IMR-90 (cell line): ENCODE measurements at regions not wholly inside any gene's neighbourhood (a gene's known extent, or its start where the extent isn't known, plus 50 kb on each side); places are given as distances from the start of the nearest gene placed in this dataset.

Source experiments
- ATAC-seq: fragments of 200-7000 bp; cut with Tn5 transposase; 2 replicates; pipeline ENCODE4 v1.9.1; 2020; ENCODE audit warnings: low read depth, mild to moderate bottlenecking, moderate library complexity
- BruUV-seq: library from RNA; stranded (reverse); fragments of 400-500 nt; replicated peaks from 2 replicates; lab custom pipeline; 2021; lab: Mats Ljungman, UMichigan
- CTCF ChIA-PET: fragments of 300-600 bp; formaldehyde crosslinking; extraction: SDS; loops from one replicate; lab custom pipeline; 2021; ENCODE audit warnings: antibody characterized with exemption; lab: Yijun Ruan, JAX
- POLR2A ChIA-PET: fragments of 300-600 bp; sonication (Branson Sonifier 250); formaldehyde crosslinking; loops from one replicate; lab custom pipeline; 2022; ENCODE audit warnings: antibody characterized with exemption; ENCODE audit not compliant: unreplicated experiment; lab: Charles Lee
- DNase-seq: peaks from one replicate; pipeline ENCODE4 v3.0.0; 2013
- H2AFZ ChIP-seq: replicated peaks from 2 replicates; pipeline ENCODE3; 2013; ENCODE audit warnings: low read length, mild to moderate bottlenecking; ENCODE audit not compliant: poor library complexity
- H2AK5ac ChIP-seq: 2 replicates; pipeline ENCODE4 v1.6.1; 2013; ENCODE audit warnings: low read depth, low read length, inconsistent platforms
- H2AK9ac ChIP-seq: replicated peaks from 2 replicates; pipeline ENCODE3; 2013; ENCODE audit warnings: mild to moderate bottlenecking, low read depth, low read length, moderate library complexity; ENCODE audit not compliant: poor library complexity
- H2BK120ac ChIP-seq: 2 replicates; pipeline ENCODE4 v1.6.1; 2013; ENCODE audit warnings: low read depth, low read length, inconsistent platforms
- H2BK15ac ChIP-seq: 3 replicates; pipeline ENCODE4 v1.6.1; 2013; ENCODE audit warnings: low read depth, low read length, inconsistent platforms
- H2BK20ac ChIP-seq: 2 replicates; pipeline ENCODE4 v1.6.1; 2013; ENCODE audit warnings: low read depth, mild to moderate bottlenecking, inconsistent platforms, low read length, moderate library complexity
- H2BK5ac ChIP-seq: 2 replicates; pipeline ENCODE4 v1.6.1; 2013; ENCODE audit warnings: mild to moderate bottlenecking, low read depth, low read length, inconsistent platforms; ENCODE audit not compliant: poor library complexity, severe bottlenecking
- H3K14ac ChIP-seq: replicated peaks from 2 replicates; pipeline ENCODE4 v1.6.1; 2013; ENCODE audit warnings: low read depth, low read length, inconsistent platforms
- H3K18ac ChIP-seq: 2 replicates; pipeline ENCODE4 v1.6.1; 2013; ENCODE audit warnings: low read depth, low read length, control low read depth
- H3K23ac ChIP-seq: 2 replicates; pipeline ENCODE4 v1.6.1; 2013; ENCODE audit warnings: low read depth, low read length, inconsistent platforms
- H3K27ac ChIP-seq: 2 replicates; pipeline ENCODE4 v1.5.1; 2013; ENCODE audit warnings: mild to moderate bottlenecking, control low read depth, low read length; ENCODE audit not compliant: insufficient read depth
- H3K27me3 ChIP-seq: 2 replicates; pipeline ENCODE4 v1.6.1; 2013; ENCODE audit warnings: low read length; ENCODE audit not compliant: control insufficient read depth, insufficient read depth
- H3K36me3 ChIP-seq: 2 replicates; pipeline ENCODE4 v1.6.1; 2013; ENCODE audit warnings: low read length, mixed read lengths; ENCODE audit not compliant: control insufficient read depth, insufficient read depth
- H3K4ac ChIP-seq: 2 replicates; pipeline ENCODE4 v1.6.1; 2013; ENCODE audit warnings: low read depth, low read length, inconsistent platforms
- H3K4me1 ChIP-seq: 2 replicates; pipeline ENCODE4 v1.6.1; 2013; ENCODE audit warnings: low read length, mixed read lengths; ENCODE audit not compliant: control insufficient read depth, insufficient read depth
- H3K4me2 ChIP-seq: 2 replicates; pipeline ENCODE4 v1.6.1; 2013; ENCODE audit warnings: low read depth, mild to moderate bottlenecking, control low read depth, low read length, moderate library complexity
- H3K4me3 ChIP-seq: 2 replicates; pipeline ENCODE4 v1.5.1; 2013; ENCODE audit warnings: low read depth, mild to moderate bottlenecking, control low read depth, low read length, moderate library complexity; ENCODE audit not compliant: insufficient read depth
- H3K56ac ChIP-seq: 2 replicates; pipeline ENCODE4 v1.6.1; 2013; ENCODE audit warnings: low read length, inconsistent platforms; ENCODE audit not compliant: insufficient read depth; ENCODE audit errors: extremely low read depth
- H3K79me1 ChIP-seq, 2 experiments: 2 replicates each; pipeline ENCODE4 v1.6.1; 2013; ENCODE audit warnings: low read length in 2 of 2, inconsistent platforms in 1 of 2, low read depth in 1 of 2
- H3K9ac ChIP-seq: 2 replicates; pipeline ENCODE4 v1.6.1; 2013; ENCODE audit warnings: low read depth, low read length, control low read depth
- H3K9me1 ChIP-seq: 2 replicates; pipeline ENCODE4 v1.6.1; 2013; ENCODE audit warnings: low read length, inconsistent platforms; ENCODE audit not compliant: insufficient read depth
- H3K9me3 ChIP-seq: 2 replicates; pipeline ENCODE4 v1.6.1; 2013; ENCODE audit warnings: low read length; ENCODE audit not compliant: control insufficient read depth, insufficient read depth
- H4K20me1 ChIP-seq: 2 replicates; pipeline ENCODE4 v1.6.1; 2013; ENCODE audit warnings: low read length, inconsistent platforms; ENCODE audit not compliant: insufficient read depth
- H4K5ac ChIP-seq: 2 replicates; pipeline ENCODE4 v1.6.1; 2013; ENCODE audit warnings: mild to moderate bottlenecking, low read depth, low read length, control low read depth
- H4K8ac ChIP-seq, 2 experiments: 2 replicates each; pipeline ENCODE4 v1.6.1; 2013; ENCODE audit warnings: low read depth in 2 of 2, low read length in 2 of 2, control low read depth in 1 of 2, inconsistent platforms in 1 of 2
- H4K91ac ChIP-seq: 2 replicates; pipeline ENCODE4 v1.6.1; 2013; ENCODE audit warnings: low read depth, low read length, inconsistent platforms; ENCODE audit not compliant: insufficient read depth
- FOS ChIP-seq: fragments of 150-350 bp; IDR thresholded peaks from 2 replicates; pipeline ENCODE4 v1.6.1; 2016; ENCODE audit warnings: low read depth, low read length
- RFX5 ChIP-seq: IDR thresholded peaks from 2 replicates; pipeline ENCODE4 v1.8.0; 2012; ENCODE audit warnings: low read depth, mild to moderate bottlenecking, low read length, moderate library complexity
- WGBS, 2 experiments: methylation state at CpG; one replicate each; pipeline versions ENCODE4 v1.1.5 to v1.1.7; 2013; ENCODE audit warnings: missing lambda C conversion rate in 2 of 2; ENCODE audit not compliant: insufficient read length in 1 of 2; ENCODE audit errors: extremely low coverage in 2 of 2; 5-methylcytosine and 5-hydroxymethylcytosine counted together
- dilution Hi-C: fragments of 300-500 bp; cut with HindIII; formaldehyde crosslinking; loops from one replicate; pipeline ENCODE4 v1.14.3; 2018; ENCODE audit warnings: low sequenced_read_pairs; ENCODE audit not compliant: unreplicated experiment
- in situ Hi-C: fragments of 300-500 bp; cut with MboI; formaldehyde crosslinking; loops from 3 replicates; pipeline ENCODE4 v1.14.3; 2019; ENCODE audit warnings: low sequenced_read_pairs, inconsistent platforms, mixed read lengths
- intact Hi-C: fragments of 100-400 bp; cut with micrococcal nuclease; formaldehyde crosslinking; loops from 2 replicates; pipeline ENCODE4 v1.10.0; 2022

DNA sequence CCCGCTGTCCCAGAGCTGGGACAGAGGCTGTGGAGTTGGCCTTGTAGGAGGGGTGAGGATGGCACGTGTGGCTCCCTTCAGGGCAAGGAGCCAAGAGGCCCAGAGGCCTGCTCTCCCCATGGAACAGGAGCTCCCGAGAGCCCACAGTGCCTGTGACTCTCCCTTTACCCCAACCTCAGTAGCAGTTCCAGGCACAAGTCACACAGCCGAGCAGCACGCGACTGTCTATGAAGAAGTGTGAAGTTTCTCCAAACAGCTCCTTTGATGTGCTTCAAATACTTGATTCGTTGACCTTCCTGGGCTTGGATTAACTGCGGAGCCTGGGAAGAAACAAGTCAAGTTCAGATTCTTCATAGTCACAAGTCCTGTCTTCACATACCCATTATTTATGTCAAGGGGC, 208.7 kb downstream of the IRX2 start:
- H3K14ac ChIP-seq, result no peak overlapping the region
- intact Hi-C loops (no loop called here), dilution Hi-C loops (no loop called here), in situ Hi-C loops (no loop called here)
- no peak overlapping the region for H3K23ac ChIP-seq
- no peaks in the 10 kb centered on the region for H4K20me1 ChIP-seq
- DNase-seq (no peak), ATAC-seq (no peak)
- H4K5ac ChIP-seq, result no peak overlapping the region
- no peak overlapping the region for H3K9ac ChIP-seq
- no peaks in the 10 kb centered on the region for H3K27me3 ChIP-seq
- H3K4ac ChIP-seq, result no peak overlapping the region
- no peak overlapping the region for H3K4me3 ChIP-seq
- no peak overlapping the region for H2AK9ac ChIP-seq
- BruUV-seq, result no TSS peak
- no peak overlapping the region for H2AK5ac ChIP-seq
- no peak overlapping the region for H2AFZ ChIP-seq
- no peak overlapping the region for H3K4me2 ChIP-seq
- H3K36me3 ChIP-seq, result no peaks in the 10 kb centered on the region
- H4K91ac ChIP-seq, result no peak overlapping the region
- no peak overlapping the region for H2BK20ac ChIP-seq
- TF ChIP-seq RFX5 (no peak), FOS (no peak)
- H4K8ac ChIP-seq, result no peak overlapping the region
- no peaks in the 10 kb centered on the region for H3K9me1 ChIP-seq
- no peak overlapping the region for H3K18ac ChIP-seq
- H2BK15ac ChIP-seq, result no peak overlapping the region
- no peak overlapping the region for H3K27ac ChIP-seq
- no peaks in the 10 kb centered on the region for H3K79me1 ChIP-seq
- no peak overlapping the region for H2BK5ac ChIP-seq
- ChIA-PET CTCF (no interaction called here), POLR2A (no interaction called here)
- WGBS, 2 experiments, result no CpG with 5 or more reads among the region's 8 CpGs
- no peak overlapping the region for H3K56ac ChIP-seq
- H3K9me3 ChIP-seq, result peaks cover 30% of the 10 kb centered on the region
- no peak overlapping the region for H2BK120ac ChIP-seq
- H3K4me1 ChIP-seq, result no peaks in the 10 kb centered on the region
